ENCODE measurements at regions not wholly inside any gene's neighbourhood (a gene's known extent, or its start where the extent isn't known, plus 50 kb on each side); places are given as distances from the start of the nearest gene placed in this dataset.
"Not testable (repeated sequence)": the region's sequence is repeated elsewhere in the genome, so short reads cannot be mapped to it uniquely, and the experiment has no call there.

DNA sequence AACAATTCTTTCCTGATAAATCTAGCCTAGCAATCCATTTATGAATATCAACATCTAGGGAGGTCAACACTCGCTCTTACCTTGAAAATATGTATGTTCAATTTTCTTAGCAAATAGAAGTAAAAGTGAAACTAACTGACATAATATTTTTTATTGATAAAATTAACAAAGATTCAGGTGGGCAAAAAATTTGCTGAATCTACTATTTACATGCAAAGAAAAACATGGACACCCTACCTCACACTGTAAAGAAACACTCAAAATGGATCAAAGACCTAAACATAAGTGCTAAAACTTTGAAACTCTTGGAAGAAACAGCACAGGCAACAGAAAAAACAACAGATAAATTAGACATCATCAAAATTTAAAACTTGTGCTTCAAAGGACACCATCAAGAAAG, 151.6 kb upstream of the MYRIP start:
- no peak for DNase-seq

DNA sequence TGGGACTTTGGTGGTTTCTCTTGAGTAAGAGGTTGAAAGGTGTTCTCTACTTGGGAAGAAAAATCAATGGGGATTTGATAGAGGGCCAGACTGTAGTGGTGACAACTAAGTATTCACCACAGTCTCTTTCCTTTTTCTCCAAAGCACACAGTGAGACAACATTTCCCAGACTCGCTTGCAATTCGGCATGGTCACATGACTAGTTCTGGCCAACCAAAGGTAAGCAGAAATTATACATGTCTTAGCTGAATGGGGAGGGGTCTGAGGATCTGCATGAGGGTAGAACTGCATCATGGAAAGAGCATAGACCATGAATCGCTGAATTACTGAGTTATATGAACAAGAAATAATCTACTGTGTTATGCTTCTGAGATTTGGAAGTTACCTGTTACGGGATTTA, 144.5 kb upstream of the MYRIP start:
- no peak for DNase-seq

GRCh38 chr3:39665441-39665840, 144.0 kb upstream of the MYRIP start:
- no peak for DNase-seq

- DNase-seq, result no peak
These were observed 141.0 kb upstream of the MYRIP start for GRCh38 chr3:39668420-39668819.

- DNase-seq, result no peak
These were observed 138.3 kb upstream of the MYRIP start for GRCh38 chr3:39671116-39671515.

- DNase-seq, result no peak
These were observed 137.8 kb upstream of the MYRIP start for GRCh38 chr3:39671600-39671999.

DNA sequence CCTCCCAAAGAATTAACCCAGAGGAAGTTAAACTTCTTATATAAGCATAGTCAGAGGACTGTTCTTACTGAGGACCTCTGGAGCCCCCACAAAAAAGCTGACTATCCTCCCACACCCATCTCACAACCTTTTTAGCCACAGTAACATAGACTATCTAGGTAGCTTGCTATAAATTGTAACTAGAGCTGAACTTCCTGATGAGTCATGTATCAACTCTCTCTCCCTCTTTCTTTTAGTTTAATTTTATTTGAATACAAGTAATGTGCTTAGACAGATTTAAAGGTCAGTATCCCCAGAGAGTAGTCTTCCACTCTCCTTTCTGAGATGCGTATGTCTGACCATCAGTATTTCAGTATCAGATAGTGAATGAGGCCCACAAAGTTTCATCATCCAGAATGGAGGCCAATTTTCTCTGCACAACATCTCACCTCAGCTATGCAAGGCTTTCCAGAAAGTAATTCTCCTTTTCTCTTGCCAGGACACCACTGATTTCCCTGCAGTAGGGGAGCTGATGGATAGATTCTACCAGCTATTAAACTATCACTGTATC, 104.0 kb upstream of the MYRIP start:
- DNase-seq, result no peak

DNA sequence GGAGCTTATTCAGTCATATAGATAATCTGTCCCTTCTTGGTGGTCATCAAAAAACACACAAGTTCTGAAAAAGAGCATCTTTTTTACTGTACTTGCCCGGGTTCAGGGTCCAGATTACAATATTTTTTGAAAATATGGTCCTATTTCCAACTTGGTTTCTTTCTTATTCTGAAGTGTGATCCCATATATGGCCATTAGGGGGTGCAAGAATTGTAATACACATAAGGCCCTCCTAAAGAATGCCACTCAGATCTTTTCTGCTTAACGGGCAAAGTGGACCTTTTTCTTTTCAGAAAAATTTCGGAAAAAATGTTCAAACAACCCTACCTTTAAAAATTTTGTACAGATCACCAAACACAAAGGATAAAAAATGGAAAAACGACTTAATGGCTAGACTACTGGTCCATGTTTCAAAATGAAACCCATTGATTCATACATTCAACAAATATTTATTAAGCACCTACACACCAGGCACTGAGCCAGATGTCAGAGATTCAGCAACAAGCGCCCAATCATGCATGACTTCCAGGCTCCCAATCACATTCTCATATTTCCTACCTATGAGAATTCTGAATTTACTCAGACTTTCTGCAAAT, 102.0 kb upstream of the MYRIP start:
- DNase-seq, result no peak

- DNase-seq, result no peak
These were observed 96.9 kb upstream of the MYRIP start for GRCh38 chr3:39712413-39713048.

DNA sequence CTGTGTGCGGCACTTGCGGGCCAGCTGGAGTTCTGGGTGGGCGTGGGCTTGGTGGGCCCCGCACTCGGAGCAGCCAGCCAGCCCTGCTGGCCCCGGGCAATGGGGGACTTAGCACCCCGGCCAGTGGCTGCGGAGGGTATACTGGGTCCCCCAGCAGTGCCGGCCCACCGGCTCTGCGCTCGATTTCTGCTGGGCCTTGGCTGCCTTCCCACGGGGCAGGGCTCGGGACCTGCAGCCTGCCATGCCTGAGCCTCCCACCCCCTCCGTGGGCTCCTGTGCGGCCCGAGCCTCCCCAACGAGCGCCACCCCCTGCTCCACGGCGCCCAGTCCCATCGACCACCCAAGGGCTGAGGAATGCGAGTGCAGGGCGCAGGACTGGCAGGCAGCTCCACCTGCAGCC, 96.1 kb upstream of the MYRIP start:
- not testable (repeated sequence) for DNase-seq

- DNase-seq, result no peak
These were observed 92.6 kb upstream of the MYRIP start for GRCh38 chr3:39716849-39717248.

GRCh38 chr3:39718674-39719595, 90.5 kb upstream of the MYRIP start:
- peak; percentile 90 for DNase-seq

DNA sequence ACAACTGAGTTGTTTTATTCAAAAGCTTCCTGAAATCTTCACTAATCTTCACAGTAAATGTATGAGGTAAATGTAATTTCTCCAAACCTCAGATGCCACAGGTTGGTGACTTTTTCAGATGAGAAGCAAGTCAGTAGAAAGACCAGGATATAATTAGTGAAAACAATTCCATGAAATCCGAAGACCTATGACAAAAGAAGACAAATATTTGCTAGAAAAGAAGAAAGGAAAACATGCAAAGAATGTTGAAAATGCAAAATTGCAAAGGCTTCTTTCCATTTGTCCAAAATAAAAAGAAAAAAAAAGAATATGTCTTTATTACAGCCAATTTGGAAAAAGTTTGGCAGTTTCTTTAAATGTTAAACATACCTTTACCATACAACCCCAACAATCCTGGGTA, 88.3 kb upstream of the MYRIP start:
- no peak for DNase-seq

GRCh38 chr3:39724233-39724846, 85.1 kb upstream of the MYRIP start:
- no peak for DNase-seq

DNA sequence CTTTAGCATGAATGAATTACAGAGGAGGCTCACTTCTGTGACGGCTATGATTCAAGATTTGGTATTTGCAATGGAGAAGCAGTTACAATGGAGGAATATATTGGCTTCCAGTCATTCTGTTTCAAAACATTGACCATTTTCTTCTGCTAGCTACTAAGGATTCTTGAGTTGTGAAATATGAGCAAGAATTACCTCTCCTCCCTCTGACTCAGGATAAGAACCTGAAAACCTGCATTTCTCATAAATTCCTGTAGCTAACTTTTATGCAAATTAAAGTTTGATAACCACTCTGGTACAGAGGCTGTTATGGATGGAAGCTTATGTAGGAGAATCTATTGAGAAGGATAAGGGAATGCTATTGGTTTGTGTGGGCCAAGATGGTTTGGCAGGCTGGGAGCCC, 84.1 kb upstream of the MYRIP start:
- no peak for DNase-seq

DNA sequence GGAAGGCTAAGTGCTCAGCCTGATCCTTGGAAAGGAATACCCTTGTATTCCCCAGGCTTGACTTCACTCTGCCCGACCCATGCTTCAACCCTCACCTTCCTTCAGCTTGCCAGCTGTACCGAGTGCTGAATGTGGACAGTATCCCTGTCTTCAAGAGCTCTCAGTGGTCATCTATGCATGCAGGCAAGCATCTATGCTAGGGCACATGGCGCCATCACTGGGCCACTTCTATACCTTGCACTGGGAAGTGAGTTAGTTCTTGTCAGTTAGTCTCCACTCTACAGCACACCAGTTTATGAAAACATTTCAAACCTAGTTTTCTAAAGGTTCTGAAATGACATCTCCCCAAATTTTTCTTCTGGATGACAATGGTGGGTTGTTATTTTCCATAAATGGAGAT, 82.0 kb upstream of the MYRIP start:
- peak; percentile 60 for DNase-seq

GRCh38 chr3:39733804-39734203, 75.6 kb upstream of the MYRIP start:
- DNase-seq, result no peak

GRCh38 chr3:39739658-39740057, 69.8 kb upstream of the MYRIP start:
- not testable (repeated sequence) for DNase-seq

DNA sequence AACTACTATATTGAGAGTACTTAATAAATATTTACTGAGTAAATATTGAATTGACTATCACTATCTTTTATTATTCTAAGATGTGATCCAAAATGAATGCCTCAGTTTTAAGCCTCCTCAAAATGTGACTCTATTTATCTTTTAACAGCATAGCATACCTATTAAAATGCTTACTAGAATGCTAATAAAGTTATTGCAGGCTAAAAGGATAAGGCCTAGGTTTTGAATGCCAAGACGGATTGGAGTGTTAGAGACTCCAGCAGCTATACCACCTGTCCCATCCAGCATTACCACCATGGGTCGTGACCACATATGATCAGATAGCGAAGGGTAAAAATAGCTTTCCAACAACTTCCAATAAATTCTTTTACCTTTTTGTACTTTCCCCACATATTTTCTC, 64.7 kb upstream of the MYRIP start:
- DNase-seq, result no peak

DNA sequence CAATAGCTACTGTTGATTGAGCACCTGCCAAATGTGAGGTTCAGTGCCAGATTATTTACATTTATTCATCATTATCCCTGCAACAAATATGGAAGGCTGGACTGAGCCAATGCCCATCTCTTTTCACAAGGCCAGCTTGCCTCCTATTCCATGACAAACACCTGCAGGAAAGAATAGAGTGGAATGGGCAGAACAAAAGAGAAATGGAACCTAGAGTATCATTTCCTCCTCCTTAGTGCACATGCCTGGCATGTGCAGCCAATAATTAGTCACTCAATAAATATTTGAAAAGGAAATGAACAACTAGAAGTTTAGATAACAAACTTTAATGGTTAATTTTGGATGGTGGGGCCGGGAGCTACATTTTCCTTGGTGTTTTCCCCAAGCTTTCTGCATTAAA, 61.4 kb upstream of the MYRIP start:
- DNase-seq, result no peak

- no peak for DNase-seq
These were observed 60.6 kb upstream of the MYRIP start for GRCh38 chr3:39748763-39749162.

DNA sequence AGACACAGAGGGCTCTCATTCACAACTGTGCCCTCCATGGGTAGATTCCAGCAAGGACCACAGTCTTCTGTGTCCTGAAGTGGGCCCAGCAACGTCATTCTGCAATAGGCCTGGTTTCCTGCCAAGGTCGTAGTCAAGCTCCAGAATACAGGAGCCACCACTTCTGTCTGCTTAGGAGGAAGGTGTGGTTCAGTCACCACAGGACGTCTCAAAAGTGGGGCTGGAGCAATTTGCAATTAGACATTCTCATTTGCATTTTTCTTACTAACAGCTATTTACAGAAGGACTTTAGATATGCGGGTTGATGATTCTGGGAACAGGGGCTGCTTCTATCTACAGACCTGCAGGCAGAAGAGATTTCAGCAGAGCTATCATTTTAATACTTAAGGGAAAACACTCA, 58.7 kb upstream of the MYRIP start:
- DNase-seq, result no peak

GRCh38 chr3:39751286-39751685, 58.1 kb upstream of the MYRIP start:
- no peak for DNase-seq
